Osteocyte (in vitro differentiated cells): ENCODE measurements at regions not wholly inside any gene's neighbourhood (a gene's known extent, or its start where the extent isn't known, plus 50 kb on each side); places are given as distances from the start of the nearest gene placed in this dataset.

Source experiments
- DNase-seq: peaks from one replicate; pipeline ENCODE4 v3.0.0; 2021; ENCODE audit warnings: mixed read lengths; ENCODE audit not compliant: unreplicated experiment; ENCODE audit errors: extremely low spot score
- H3K27ac Mint-ChIP-seq: one replicate; pipeline ENCODE4 v1.8.0; 2021; ENCODE audit warnings: mild to moderate bottlenecking, mixed read lengths; ENCODE audit not compliant: unreplicated experiment
- H3K27me3 Mint-ChIP-seq: one replicate; pipeline ENCODE4 v1.8.0; 2021; ENCODE audit warnings: mixed read lengths; ENCODE audit not compliant: unreplicated experiment
- H3K36me3 Mint-ChIP-seq: one replicate; pipeline ENCODE4 v1.8.0; 2021; ENCODE audit warnings: mixed read lengths; ENCODE audit not compliant: unreplicated experiment
- H3K4me1 Mint-ChIP-seq: one replicate; pipeline ENCODE4 v1.8.0; 2021; ENCODE audit warnings: mixed read lengths; ENCODE audit not compliant: unreplicated experiment
- H3K4me3 Mint-ChIP-seq: one replicate; pipeline ENCODE4 v1.8.0; 2021; ENCODE audit warnings: mild to moderate bottlenecking, moderate library complexity, mixed read lengths; ENCODE audit not compliant: unreplicated experiment
- H3K9me3 Mint-ChIP-seq: one replicate; pipeline ENCODE4 v1.8.0; 2021; ENCODE audit warnings: mixed read lengths; ENCODE audit not compliant: unreplicated experiment
- CTCF ChIP-seq: fragments of 200-600 bp; sonication (generic); IDR thresholded peaks from 2 replicates; pipeline ENCODE4 v1.5.0; 2021; ENCODE audit warnings: antibody characterized with exemption, mild to moderate bottlenecking, moderate library complexity

DNA sequence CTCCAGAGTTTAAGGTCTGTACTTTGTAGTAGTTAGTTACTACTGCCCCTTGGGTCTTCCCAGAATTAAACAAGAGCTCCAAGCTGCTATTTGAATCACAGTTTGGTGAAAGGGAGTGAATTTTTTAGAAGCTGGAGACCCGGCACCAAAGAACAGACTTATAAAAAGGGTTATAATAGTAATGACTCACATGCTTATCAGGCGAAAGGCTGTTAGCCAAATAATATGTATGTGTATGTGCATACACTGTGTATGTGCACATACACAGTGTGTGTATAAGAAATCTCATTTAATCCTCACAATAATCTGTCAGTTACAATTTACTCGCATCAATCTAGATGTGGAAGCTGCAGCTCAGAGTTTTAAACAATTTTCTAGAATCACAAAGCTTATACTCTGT is 59.5 kb upstream of the ITGA1 start:
- Mint-ChIP-seq H3K4me3 (no peak overlapping the region), H3K27me3 (no peaks in the 10 kb centered on the region), H3K9me3 (peaks cover 10% of the 10 kb centered on the region), H3K4me1 (peaks cover 40% of the 10 kb centered on the region), H3K27ac (no peak overlapping the region), H3K36me3 (no peaks in the 10 kb centered on the region)
- no peak for DNase-seq
- TF ChIP-seq CTCF = no peak

DNA sequence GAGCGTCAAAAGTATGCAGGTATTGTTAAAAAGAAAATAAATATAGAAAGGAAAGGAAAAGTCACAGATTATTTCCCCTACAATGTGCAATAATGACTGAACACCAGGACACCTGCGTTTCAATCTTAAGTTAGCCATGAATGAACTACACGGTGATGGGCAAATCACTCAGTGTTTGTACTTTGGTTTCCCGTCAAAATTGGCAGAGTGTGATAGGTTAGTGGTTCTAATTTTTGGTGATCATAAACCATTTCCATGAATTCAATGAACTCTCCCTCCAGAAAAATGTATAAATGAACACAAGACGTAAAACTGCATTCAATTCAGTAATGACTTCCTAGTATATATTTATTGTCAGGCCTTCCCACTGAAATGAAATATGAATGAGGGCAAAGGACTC is 59.0 kb upstream of the ITGA1 start:
- Mint-ChIP-seq H3K36me3 (no peaks in the 10 kb centered on the region), H3K4me3 (no peak overlapping the region), H3K4me1 (peaks cover 42% of the 10 kb centered on the region), H3K27ac (no peak overlapping the region), H3K9me3 (peaks cover 10% of the 10 kb centered on the region), H3K27me3 (no peaks in the 10 kb centered on the region)
- no peak for TF ChIP-seq CTCF
- no peak for DNase-seq

GRCh38 chr5:52731274-52732027 is 56.3 kb upstream of the ITGA1 start:
- Mint-ChIP-seq H3K27me3 (no peaks in the 10 kb centered on the region), H3K4me1 (peaks cover 28% of the 10 kb centered on the region), H3K9me3 (peaks cover 6% of the 10 kb centered on the region), H3K27ac (no peak overlapping the region), H3K36me3 (no peaks in the 10 kb centered on the region), H3K4me3 (no peak overlapping the region)
- TF ChIP-seq CTCF = no peak
- DNase-seq = no peak

DNA sequence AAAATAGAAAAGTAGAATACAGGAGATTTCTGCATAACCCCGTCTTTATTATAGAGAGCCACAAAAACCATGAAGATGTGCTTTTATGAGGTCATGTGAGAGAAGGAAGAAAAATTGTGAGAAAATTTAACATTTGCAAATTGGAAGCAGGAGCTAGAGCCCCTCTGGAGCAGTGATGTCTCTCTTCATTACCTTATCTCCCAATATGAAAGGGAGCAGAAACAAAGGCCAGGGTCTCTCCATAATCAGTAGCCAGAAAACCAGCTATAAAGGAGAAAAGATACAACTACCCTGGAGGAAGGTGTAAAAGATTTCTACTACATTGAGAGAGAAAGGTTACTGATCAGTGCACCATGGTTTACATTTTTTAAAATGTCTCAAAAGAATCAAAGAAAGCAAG is 53.2 kb upstream of the ITGA1 start:
- no peak for TF ChIP-seq CTCF
- no peak overlapping the region for H3K27ac Mint-ChIP-seq
- no peak overlapping the region for H3K4me3 Mint-ChIP-seq
- peaks cover 6% of the 10 kb centered on the region for H3K9me3 Mint-ChIP-seq
- peaks cover 16% of the 10 kb centered on the region for H3K4me1 Mint-ChIP-seq
- no peaks in the 10 kb centered on the region for H3K27me3 Mint-ChIP-seq
- H3K36me3 Mint-ChIP-seq = no peaks in the 10 kb centered on the region
- no peak for DNase-seq

- Mint-ChIP-seq H3K27ac (no peak overlapping the region), H3K9me3 (peaks cover 4% of the 10 kb centered on the region), H3K27me3 (no peaks in the 10 kb centered on the region), H3K36me3 (no peaks in the 10 kb centered on the region), H3K4me3 (no peak overlapping the region), H3K4me1 (peaks cover 19% of the 10 kb centered on the region)
- DNase-seq = no peak
- TF ChIP-seq CTCF = no peak
Observed at GRCh38 chr5:52735139-52735538, 52.6 kb upstream of the ITGA1 start.
